Tongue (tissue), 1 donor: ENCODE measurements at regions not wholly inside any gene's neighbourhood (a gene's known extent, or its start where the extent isn't known, plus 50 kb on each side); places are given as distances from the start of the nearest gene placed in this dataset.
A peak's percentile ranks its signal among the peaks of the same experiment; 100 is the strongest.
"Not testable (repeated sequence)": the region's sequence is repeated elsewhere in the genome, so short reads cannot be mapped to it uniquely, and the experiment has no call there.

Source experiments
- DNase-seq: peaks from one replicate; pipeline ENCODE4 v3.0.0-alpha.2; 2015

DNA sequence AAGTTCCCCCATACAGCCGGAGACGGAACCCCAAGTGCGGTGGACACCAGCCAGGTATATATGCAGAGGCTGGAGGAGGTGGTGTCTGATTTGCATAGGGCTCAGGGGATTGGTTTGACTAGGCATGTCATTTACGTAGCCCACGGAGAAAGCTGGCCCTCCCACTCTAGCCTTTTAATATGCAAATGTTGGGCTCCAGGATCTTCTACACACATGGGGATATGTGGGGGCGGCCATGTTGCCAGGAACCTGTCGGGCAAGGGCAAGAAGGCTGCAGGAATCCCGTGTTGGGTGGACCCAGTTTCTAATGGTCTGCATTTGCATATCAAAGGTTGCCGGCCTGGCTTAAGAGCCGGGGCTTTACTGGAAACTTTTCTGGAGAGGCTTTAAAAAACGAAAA is 57.4 kb downstream of the FTHL17 start:
- not testable (repeated sequence) for DNase-seq

DNA sequence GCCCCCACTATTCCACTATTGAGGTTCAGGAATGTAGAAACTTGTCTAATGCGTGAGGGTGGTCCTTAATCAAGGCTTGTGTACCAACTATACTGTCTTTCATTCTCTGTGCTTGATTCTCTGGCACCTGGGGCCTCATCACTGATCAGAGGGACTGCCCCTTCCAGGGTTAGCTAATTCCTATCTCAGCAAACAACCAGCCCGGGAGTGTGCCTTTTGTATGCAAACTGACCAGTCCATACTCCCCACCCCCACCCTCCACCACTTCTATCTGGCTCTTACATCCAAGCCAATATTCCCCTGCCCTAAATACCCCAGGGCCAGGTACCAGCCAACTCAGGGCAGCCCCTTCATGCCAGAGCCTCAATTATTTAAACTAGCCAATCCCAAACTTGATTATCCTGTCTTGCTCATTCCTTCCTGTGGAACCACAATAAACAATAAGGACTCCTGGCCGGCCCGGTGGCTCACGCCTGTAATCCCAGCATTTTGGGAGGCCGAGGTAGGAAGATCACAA is 59.3 kb downstream of the FTHL17 start:
- no peak for DNase-seq

DNA sequence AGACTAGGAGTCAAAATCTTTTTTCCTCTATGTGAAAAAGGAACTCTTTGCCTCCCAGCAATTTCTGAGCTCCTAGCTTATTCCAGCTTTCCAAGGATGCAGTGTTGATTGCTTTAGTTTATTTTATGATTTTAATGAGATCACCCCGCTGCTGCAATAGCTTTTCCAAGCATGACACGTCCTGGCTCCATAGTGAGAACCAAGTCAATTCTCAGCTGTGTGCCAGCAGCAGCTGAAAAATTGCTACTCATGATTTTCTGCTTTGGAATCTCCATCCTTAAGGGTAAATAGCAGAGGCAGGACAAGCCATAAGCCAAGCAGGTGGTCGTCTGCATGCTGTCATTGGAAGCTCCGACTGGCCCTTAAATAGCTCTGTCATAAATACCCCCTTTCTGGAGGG is 64.5 kb downstream of the FTHL17 start:
- peak; percentile 74 for DNase-seq

DNA sequence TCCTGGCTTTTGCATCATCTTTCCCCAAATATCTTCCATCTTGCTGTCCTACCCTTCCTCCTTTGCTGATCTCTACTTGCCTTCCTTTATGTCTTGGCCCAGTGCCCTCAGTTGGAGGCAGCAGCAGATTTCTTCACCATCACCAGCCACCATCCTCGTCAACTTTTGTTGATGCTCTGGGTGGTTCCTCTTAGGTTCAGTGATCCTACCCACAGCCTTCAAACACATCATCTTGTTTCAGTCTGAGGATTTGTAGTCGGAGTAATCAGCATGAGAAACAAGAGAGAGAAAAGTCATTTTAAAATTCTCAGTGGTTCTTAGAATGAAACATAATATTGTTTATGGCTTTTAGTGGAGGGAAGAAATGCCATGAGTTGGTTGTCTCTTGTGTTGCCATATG is 65.8 kb downstream of the FTHL17 start:
- DNase-seq: peak; percentile 5

DNA sequence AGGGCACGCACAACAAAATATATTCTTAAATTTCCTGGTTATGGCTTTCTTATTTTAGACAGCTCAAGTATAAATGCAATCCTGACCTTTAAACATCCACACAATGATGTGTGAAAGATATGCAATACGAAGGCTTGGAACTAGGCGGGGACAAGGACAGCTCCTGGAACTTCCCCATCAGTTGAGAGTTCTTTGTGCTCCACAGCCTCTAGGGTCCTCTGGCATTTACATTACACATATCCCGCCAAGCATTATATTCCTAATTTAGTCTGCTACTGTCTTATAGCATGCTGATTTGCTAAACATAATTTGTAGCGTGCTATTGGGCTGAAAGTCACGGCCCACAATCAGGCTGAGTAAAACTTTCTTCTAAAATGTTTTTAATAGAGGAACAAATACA is 74.4 kb downstream of the FTHL17 start:
- DNase-seq: no peak

DNA sequence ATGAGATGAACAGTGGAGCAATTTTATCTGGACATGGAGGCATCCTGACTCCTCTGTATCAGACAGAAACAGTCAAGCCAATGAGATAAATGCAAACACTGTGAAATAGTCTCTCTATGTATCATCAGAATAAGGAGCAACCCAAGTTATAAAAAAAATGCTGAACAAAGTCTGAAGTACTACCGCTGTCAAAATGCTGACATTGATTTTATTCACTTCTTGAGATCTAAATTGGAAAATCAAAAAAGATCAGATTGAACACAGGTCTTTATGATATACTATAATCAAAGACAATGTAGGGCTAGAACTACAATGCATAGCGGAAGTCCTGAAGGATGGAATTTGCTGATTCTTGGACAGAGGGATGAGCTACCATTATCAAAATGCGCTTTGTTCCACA is 76.1 kb downstream of the FTHL17 start:
- DNase-seq: no peak

DNA sequence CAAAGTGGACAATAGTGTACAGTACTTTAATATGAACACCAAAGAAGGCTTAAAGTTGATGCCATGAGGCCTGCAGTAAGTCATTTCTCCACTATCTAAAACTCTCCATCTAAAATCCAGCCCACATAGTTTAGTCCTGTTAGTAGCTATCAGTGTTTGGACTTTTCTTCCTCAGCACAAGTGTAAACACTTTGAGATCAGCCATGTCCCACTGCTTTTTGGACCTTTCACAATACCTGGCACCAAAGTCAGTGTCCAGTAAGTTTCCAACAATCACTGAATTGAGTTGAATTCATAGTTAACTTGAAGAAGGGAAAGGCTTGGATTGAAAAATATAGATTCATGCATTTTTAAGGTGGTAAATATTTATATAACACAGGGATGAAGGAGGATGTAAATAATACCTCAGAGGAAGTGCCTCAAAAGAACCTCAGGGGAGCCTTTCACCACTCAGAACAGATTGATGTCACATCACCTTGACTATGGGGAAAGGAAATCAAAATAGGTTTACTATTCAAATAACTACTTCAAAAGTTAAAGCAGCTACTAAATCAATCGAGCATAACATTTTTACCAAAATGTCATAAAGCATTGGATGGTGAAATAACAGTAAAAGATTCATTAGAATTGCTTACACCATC is 76.7 kb downstream of the FTHL17 start:
- no peak for DNase-seq

DNA sequence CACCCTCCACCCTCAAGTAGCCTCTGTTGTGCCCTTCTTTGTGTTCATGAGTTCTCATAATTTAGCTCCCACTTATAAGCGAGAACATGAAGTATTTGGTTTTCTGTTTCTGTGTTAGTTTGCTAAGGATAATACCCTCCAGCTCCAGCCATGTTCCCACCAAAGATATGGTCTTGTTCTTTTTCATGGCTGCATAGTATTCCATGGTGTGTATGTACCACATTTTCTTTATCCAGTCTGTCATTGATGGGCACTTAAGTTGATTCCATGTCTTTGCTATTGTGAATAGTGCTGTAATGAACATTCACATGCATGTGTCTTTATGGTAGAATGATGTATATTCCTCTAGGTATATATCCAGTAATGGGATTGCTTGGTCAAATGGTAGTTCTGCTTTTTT is 77.8 kb downstream of the FTHL17 start:
- DNase-seq: not testable (repeated sequence)

DNA sequence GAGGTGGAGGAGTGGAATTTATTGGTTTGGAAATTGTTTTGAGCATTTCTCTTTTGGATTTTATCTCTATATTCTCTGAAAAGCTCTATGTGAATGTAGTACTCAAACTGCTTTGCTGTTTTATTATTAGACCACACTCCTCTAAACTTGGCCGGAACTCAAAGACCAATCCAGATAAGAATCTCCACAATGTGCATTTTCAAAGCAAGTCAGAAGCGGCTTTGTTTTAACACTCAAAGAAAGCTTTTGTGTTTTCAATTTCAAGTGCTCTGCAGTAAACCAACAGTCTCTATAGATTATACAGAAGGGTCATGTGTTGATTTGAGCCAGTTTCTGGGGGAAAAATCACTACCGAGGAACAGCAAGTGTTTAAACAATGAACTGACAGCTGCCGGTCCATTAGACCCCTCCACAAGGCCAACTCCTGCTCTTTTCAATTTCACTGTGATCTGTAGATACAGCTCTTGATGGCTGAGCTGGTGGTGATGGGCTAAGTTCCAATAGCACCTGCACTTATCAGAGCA is 79.4 kb downstream of the FTHL17 start:
- peak; percentile 29 for DNase-seq

DNA sequence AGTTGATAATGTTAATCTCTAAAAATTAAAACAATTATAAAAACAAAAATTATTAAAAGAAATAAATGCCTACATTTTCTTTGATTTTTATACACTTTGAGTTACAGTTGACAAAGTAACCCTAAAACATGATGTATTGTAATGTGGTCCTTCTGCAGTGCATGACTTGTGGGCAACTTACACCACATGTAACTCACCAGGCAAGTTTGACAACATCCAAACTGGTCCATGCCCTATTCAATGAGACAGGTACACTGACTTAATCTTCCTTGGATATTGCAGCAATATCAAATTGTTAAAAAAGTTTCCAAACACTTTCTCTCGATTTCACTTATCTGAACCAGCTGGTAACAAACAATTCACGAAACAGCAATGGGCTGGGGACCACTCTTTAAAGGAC is 81.5 kb downstream of the FTHL17 start:
- DNase-seq: no peak

DNA sequence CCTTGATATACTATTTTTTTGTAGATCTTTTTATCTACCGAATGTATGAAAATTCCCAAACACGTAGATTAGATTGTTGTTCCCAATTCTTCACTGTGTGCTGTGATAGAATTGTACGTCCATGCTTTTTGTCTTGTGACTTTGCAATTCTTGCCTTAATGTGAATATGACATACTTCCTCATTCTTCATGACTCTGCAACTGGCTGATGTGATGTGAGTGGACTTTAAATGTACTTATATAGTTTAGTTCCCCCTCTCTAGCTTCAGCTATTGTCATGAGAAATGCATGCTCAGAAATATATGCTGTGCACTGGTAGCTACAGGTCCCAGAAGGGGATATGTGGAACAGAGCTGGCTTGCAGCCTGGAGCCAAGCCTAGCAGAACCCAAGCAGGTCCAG is 89.4 kb downstream of the FTHL17 start:
- DNase-seq: no peak

DNA sequence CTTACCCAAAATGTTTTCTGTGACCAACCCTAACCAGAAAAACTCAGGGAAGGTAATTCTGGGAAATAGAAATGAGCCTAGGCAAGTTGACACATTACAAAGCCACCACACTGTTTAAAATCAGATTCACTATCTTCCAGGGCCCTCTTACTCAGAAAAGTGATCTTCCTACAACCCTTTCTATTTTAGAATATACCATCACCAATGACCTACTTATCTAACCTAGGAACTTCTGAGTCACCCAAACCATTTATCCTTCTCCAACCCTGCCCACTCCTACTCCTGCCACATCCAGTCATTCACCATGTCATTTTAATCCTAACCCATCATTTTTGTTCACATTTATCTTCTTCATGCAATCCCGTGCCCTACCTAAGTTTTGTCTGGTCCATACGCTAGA is 89.9 kb downstream of the FTHL17 start:
- no peak for DNase-seq

DNA sequence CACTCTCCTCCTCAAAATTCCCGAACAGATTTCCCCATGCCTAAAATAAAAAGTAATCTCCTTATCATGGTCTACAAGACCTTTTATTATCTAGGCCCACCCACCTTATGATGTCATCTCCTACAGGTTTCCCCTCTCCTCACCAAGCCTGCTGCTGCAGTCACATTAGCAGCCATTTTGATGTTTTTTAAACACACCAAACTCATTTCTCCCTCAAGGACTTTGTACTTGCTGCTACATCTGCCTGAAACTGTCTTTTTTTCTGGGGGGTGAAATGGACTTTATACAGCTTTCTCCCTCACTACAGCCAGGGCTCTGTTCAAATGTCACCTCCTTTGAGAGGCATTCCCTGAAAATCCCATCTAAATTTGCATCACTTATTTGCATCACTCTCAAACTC is 90.2 kb upstream of the TAB3 start:
- DNase-seq: no peak

DNA sequence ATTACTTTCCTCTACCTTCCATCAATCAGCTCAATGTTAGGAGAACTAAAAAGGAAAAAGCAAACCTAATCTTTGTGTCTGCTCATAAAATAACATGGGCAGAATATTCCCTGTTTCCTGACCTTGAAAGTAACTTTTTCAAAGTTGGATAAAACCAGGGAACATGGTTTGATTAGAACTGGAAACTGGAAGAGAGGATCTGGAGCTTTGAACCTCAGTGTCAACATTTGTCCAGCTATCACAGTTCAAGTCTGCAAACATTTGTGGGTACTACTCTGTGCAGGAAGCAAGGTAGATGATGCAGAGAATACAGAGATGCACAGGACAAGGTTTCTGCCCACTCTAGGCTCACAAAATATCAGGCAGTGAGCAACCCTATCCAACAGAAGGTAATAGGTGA is 86.4 kb upstream of the TAB3 start:
- no peak for DNase-seq

DNA sequence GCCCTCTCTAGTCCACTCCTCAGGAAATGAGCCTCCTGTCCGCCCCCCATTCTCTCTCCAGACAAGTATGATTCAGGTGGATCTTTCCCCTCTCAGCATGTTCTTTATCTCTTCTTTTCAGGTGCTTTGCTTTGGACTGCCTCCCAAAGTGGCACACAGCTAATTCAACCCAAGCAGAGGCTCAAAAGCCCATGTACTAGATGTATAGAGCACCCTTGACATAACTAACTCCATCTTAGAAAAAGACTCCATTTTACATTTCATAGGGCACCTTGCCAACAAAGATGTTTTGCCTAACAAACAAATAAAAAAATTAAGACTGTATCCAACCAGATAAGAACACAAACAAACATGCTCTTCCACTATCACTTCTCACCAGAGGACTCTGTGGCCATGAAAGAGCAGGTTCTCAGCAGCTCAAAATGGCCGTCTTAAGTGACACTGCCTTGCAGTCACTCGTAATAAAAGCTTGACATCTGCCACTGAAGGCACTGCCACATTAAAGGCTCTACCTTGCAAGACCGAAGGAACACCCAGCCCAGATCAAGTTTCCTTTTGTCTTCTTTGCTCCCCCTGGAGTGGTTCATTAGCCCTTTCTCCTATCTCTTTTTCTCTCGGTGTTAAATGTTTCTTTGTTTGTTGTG is 84.9 kb upstream of the TAB3 start:
- no peak for DNase-seq

DNA sequence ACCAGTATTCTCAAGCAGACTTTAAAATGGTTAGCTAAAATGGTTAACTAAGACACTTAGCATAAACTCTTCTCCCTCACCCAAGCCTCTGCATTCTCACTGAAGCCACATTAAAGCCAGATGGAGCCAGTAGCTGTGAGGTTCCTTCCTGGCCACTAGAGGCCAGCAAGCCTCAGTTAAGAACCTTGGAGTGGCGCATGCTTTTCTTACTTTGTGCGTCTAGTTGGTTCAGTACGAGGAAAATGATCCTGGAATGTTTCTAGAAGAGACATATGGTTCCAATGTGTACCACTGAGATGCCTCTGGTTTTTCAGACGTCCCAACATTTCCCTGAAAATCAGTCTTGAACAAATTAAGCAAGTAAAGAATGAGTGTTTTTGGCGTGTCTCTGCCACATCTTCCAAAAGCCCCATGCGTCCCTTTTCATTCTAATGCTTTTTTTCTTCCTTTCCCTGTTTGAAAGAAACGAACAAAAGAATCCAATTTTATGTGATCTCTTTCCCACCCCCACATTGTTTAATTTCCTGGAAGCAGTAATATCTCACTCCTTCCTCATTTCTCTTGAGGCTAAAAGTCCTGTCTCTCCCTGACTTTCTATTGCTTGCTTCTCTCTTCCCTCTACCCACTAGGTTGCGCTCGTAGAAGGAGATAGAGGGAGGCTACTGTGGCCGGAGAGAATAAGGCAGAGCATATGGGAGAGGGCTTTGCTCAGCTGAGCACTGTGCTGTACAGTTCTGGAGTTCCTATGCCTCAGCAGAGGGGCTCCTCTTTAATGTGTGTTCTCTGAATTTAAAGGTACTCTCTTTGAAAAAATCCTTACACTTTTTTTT is 82.9 kb upstream of the TAB3 start:
- DNase-seq: peak; percentile 60

DNA sequence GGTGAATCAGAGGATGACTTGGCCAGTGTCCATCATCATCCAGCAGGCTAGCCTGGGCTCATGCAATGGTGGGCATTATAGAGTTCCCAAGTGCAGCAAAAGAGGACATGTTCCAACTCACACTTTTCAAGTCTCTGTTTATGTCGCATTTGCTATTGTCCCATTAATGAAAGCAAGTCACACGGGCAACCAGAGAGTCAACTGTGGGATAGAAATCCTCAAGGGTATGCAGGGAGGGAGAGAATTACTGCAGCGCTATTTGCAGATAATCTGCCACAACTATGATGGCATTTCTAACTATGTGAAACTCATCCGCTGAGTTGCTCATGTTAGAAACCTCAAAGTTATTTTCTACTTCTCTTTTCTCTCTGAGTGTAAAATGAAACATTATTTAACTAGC is 78.5 kb upstream of the TAB3 start:
- DNase-seq: no peak

DNA sequence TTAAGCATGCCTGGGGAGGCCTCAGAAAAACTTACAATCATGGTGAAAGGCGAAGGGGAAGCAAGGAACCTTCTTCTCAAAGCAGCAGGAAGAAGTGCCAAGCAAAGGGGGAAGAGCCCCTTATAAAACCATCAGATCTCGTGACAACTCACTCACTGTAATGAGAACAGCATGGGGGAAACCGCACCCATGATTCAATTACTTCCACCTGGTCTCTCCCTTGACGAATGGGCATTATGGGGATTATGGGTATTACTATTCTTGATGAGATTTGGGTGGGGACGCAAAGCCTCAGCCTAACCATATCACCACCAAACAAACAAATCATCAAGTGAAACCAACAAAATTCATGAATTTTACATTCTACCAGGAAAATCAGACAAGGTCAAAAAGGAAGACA is 76.7 kb upstream of the TAB3 start:
- DNase-seq: no peak

DNA sequence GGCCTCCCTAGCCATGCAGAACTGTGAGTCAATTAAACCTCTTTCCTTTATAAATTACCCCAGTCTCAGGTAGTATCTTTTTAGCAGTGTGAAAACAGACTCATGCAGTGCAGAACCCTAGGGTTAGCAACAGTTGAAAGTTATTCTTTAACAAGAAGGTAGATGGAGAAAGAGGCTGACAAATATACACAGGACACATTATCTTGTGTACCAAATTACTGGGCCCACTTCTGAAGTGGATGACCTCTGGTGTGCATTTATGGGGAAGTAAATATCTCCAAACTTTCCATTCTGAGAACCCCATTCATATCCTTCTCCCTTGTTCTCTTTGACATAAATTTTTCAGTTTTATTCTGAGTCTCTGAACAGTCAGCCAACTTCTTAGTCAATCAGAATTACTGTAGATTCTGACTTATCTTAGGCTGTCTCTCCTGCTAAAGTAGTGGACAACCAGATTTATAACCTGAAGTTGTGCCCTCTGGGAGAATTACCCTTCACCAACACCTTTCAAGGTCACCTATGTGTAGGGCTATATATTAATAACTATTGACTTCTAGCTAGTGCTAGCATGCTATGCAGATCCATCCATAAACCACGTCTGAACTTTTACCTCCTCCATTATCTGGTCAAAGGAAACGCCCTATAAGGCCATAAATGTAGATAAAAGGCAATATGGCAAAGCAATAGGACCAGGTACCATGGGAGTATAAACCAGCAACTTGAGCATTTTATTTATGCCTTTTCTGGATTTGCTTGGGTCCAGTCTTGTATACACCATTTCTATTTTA is 72.5 kb upstream of the TAB3 start:
- no peak for DNase-seq

DNA sequence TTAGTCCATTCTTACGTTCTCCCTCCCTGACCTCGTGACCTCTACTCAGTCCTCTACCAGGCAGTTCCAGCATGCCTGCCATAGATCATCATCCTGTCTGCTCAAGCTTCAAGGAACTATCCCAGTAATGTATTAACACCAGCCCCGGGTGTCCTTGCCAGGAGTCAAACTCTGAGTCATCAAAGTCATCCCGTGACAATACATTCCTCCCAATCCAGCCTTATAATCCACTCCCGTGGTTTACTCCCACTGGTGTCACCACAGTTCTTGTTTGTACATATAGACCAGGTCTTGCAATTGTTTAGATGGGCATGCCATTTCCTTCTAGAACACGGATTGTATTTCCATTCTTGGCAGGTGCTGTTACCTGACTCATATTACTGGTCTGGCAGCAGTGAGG is 68.7 kb upstream of the TAB3 start:
- DNase-seq: no peak

DNA sequence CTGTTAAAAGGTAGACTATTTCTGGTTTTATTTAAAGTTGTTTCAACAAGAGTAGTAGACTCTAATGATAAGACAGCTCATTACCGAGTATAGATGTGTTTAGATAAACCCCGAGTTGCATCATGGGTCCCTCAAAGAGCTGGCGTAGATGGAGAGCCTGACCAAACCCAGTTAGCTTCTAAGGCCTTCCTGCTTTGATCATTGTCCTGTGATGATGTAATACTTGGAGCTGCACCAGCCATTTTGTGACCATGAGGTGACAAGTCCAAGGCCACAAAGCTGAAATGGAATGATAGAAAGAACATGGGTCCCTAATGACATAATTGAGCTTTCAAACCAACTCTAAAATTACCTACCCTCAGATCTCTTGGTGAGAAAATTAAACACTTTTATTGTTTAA is 66.6 kb upstream of the TAB3 start:
- DNase-seq: no peak

DNA sequence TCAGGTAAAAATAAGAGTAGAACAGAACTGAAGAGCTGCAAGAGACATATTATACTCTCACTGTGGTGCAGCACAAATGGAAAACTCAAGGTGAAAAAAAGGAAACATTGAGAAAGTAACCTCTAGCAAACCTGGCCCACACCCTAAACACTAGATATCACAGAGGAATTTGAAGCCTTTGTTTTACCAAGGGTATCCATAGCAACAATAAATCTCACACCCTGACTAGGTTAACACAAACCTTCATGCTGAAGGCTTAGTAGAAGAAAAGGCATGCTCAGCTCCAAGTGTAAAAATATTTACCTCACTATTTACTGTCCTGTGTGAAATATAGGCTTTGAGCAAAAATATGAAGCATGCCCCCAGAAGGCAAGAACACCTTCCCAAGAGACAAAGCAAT is 61.9 kb upstream of the TAB3 start:
- no peak for DNase-seq
